ENCODE measurements at regions not wholly inside any gene's neighbourhood (a gene's known extent, or its start where the extent isn't known, plus 50 kb on each side); places are given as distances from the start of the nearest gene placed in this dataset.

DNA sequence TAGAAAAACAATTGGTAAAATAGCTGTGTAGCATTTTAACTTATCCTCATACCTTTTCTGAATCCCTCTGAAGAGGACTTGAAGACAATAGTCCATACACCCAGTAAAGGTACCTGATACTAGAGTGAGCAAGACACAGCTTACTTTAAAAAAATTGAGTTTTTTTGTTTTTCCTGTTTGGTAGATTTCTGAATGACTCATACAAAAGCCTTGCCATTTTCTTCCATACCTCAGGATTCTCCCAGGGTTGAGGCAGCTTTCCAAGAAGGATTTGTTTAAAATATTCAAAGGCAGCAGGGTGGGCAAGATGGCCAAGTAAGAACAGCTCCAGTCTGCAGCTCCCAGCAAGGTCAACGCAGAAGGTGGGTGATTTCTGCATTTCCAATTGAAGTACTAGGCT lies 551.0 kb upstream of the LRATD1 start:
- H3K4me3 Mint-ChIP-seq = no peak overlapping the region
- TF ChIP-seq JUNB (IDR thresholded peaks at IDR 0.05; ENCODE audit: unreplicated experiment) (no peak), EZH2 (IDR thresholded peaks at IDR 0.05; ENCODE audit: low read depth, unreplicated experiment) (no peak)
- no peak for DNase-seq (ENCODE audit: low spot score)

GRCh38 chr2:14082640-14083039 lies 549.9 kb upstream of the LRATD1 start:
- TF ChIP-seq, protein P1, sequence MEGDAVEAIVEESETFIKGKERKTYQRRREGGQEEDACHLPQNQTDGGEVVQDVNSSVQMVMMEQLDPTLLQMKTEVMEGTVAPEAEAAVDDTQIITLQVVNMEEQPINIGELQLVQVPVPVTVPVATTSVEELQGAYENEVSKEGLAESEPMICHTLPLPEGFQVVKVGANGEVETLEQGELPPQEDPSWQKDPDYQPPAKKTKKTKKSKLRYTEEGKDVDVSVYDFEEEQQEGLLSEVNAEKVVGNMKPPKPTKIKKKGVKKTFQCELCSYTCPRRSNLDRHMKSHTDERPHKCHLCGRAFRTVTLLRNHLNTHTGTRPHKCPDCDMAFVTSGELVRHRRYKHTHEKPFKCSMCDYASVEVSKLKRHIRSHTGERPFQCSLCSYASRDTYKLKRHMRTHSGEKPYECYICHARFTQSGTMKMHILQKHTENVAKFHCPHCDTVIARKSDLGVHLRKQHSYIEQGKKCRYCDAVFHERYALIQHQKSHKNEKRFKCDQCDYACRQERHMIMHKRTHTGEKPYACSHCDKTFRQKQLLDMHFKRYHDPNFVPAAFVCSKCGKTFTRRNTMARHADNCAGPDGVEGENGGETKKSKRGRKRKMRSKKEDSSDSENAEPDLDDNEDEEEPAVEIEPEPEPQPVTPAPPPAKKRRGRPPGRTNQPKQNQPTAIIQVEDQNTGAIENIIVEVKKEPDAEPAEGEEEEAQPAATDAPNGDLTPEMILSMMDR (conservative IDR thresholded peaks at IDR 0.05; ENCODE audit: low read depth in 2 of 2) = peak in 1 of 2 experiments; percentile 18; a peak in 1 of 4 replicates
- TF ChIP-seq NANOG (IDR thresholded peaks at IDR 0.05; ENCODE audit: borderline replicate concordance) (no peak), ZNF114 (CRISPR knock-in tag; IDR thresholded peaks at IDR 0.05) (no peak), CREB1 (CRISPR knock-in tag; IDR thresholded peaks at IDR 0.05; ENCODE audit: low read depth) (no peak)
- no peak overlapping the region for H3K27ac Mint-ChIP-seq
- Histone ChIP-seq H3F3A (replicated peaks; ENCODE audit: low read depth) (no peaks in the 10 kb centered on the region), H3K9me2 (ENCODE audit: insufficient read depth) (no peaks in the 10 kb centered on the region), H3K79me2 (replicated peaks; ENCODE audit: insufficient read depth) (no peaks in the 10 kb centered on the region), H4K20me1 (replicated peaks; ENCODE audit: insufficient read depth) (no peaks in the 10 kb centered on the region), H3K4me3 (no peak overlapping the region), H3K4me2 (no peak overlapping the region), H3K27me3 (ENCODE audit: insufficient read depth) (no peaks in the 10 kb centered on the region), H3K4me1 (ENCODE audit: insufficient read depth) (peaks cover 13% of the 10 kb centered on the region), H3K27ac (ENCODE audit: low read depth) (no peak overlapping the region), H3K36me3 (ENCODE audit: insufficient read depth) (no peaks in the 10 kb centered on the region), H2AFZ (no peak overlapping the region)
- ATAC-seq (no peak), DNase-seq (ENCODE audit: low spot score) (no peak)
- peaks cover 16% of the 10 kb centered on the region; the same call in 2 of the 3 replicates for H3K36me3 Mint-ChIP-seq (ENCODE audit: low read depth)
- H3K4me1 Mint-ChIP-seq = peaks cover 17% of the 10 kb centered on the region
- H3K9me3 Mint-ChIP-seq = peaks cover 20% of the 10 kb centered on the region; the same call in 2 of the 3 replicates
- H3K4me3 Mint-ChIP-seq = no peak overlapping the region
- H3K27me3 Mint-ChIP-seq (ENCODE audit: insufficient read depth, low read depth, poor library complexity) = peaks cover 8% of the 10 kb centered on the region

More for the DNA sequence above, 551.0 kb upstream of the LRATD1 start:
- H2AFZ ChIP-seq = no peak overlapping the region
- peaks cover 7% of the 10 kb centered on the region for H3K27me3 Mint-ChIP-seq (ENCODE audit: insufficient read depth, low read depth, poor library complexity)
- peaks cover 13% of the 10 kb centered on the region for H3K4me1 ChIP-seq (ENCODE audit: insufficient read depth)
- peaks cover 16% of the 10 kb centered on the region; the same call in 2 of the 3 replicates for H3K36me3 Mint-ChIP-seq (ENCODE audit: low read depth)
- no peaks in the 10 kb centered on the region for H3K27me3 ChIP-seq (ENCODE audit: insufficient read depth)
- H3K4me1 Mint-ChIP-seq = peaks cover 17% of the 10 kb centered on the region
- H3K4me3 ChIP-seq = no peak overlapping the region
- H3K79me2 ChIP-seq (replicated peaks; ENCODE audit: insufficient read depth) = no peaks in the 10 kb centered on the region
- peaks cover 20% of the 10 kb centered on the region; the same call in 2 of the 3 replicates for H3K9me3 Mint-ChIP-seq
- H3K36me3 ChIP-seq (ENCODE audit: insufficient read depth) = no peaks in the 10 kb centered on the region
- no peak overlapping the region for H3K27ac ChIP-seq (ENCODE audit: low read depth)
- no peak overlapping the region for H3K27ac Mint-ChIP-seq
- no peaks in the 10 kb centered on the region for H3F3A ChIP-seq (replicated peaks; ENCODE audit: low read depth)
- ATAC-seq = no peak
- H4K20me1 ChIP-seq (replicated peaks; ENCODE audit: insufficient read depth) = no peaks in the 10 kb centered on the region
- no peaks in the 10 kb centered on the region for H3K9me2 ChIP-seq (ENCODE audit: insufficient read depth)
- no peak overlapping the region for H3K4me2 ChIP-seq

DNA sequence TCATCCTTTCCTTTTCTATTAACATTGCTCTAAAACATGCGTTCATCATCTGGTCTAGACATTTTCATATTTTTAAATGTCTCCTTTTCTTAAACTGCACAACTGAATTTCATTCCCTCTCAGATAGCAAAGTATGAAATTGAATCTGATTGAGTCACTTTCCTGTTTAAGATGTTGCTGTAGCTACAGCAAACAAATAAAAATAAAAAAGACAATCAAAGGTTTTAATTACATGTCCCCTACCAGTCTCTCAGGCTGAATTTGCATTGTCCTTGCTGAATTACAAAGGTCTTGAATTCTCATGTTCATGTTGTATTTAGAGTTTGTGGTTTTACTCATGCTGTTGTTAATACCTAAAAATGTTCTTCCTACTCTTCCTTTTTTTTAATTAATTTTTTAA lies 537.9 kb upstream of the LRATD1 start:
- Histone ChIP-seq H3K4me1 (ENCODE audit: insufficient read depth) (no peaks in the 10 kb centered on the region; the same call in 1 of the 2 replicates), H3K9me2 (ENCODE audit: insufficient read depth) (0 out of 2 replicates have a peak, but pooled peaks cover 3% of the 10 kb centered on the region), H3K27me3 (ENCODE audit: insufficient read depth) (no peaks in the 10 kb centered on the region), H3F3A (replicated peaks; ENCODE audit: low read depth) (no peaks in the 10 kb centered on the region), H3K4me3 (no peak overlapping the region), H3K79me2 (replicated peaks; ENCODE audit: insufficient read depth) (no peaks in the 10 kb centered on the region), H3K36me3 (ENCODE audit: insufficient read depth) (peaks cover 14% of the 10 kb centered on the region; the same call in 1 of the 2 replicates), H3K4me2 (no peak overlapping the region), H4K20me1 (replicated peaks; ENCODE audit: insufficient read depth) (no peaks in the 10 kb centered on the region), H2AFZ (no peak overlapping the region), H3K27ac (ENCODE audit: low read depth) (no peak overlapping the region)
- Mint-ChIP-seq H3K36me3 (ENCODE audit: low read depth) (peaks cover 12% of the 10 kb centered on the region; the same call in 2 of the 3 replicates), H3K27me3 (ENCODE audit: insufficient read depth, low read depth, poor library complexity) (no peaks in the 10 kb centered on the region), H3K4me3 (no peak overlapping the region), H3K27ac (no peak overlapping the region), H3K9me3 (peaks cover 18% of the 10 kb centered on the region), H3K4me1 (no peaks in the 10 kb centered on the region)
- no peak for ATAC-seq
- DNase-seq (ENCODE audit: low spot score) = no peak
- TF ChIP-seq, protein P1 (conservative IDR thresholded peaks at IDR 0.05; ENCODE audit: low read depth in 2 of 2) = no peak
